ENCODE measurements at regions not wholly inside any gene's neighbourhood (a gene's known extent, or its start where the extent isn't known, plus 50 kb on each side); places are given as distances from the start of the nearest gene placed in this dataset.

DNA sequence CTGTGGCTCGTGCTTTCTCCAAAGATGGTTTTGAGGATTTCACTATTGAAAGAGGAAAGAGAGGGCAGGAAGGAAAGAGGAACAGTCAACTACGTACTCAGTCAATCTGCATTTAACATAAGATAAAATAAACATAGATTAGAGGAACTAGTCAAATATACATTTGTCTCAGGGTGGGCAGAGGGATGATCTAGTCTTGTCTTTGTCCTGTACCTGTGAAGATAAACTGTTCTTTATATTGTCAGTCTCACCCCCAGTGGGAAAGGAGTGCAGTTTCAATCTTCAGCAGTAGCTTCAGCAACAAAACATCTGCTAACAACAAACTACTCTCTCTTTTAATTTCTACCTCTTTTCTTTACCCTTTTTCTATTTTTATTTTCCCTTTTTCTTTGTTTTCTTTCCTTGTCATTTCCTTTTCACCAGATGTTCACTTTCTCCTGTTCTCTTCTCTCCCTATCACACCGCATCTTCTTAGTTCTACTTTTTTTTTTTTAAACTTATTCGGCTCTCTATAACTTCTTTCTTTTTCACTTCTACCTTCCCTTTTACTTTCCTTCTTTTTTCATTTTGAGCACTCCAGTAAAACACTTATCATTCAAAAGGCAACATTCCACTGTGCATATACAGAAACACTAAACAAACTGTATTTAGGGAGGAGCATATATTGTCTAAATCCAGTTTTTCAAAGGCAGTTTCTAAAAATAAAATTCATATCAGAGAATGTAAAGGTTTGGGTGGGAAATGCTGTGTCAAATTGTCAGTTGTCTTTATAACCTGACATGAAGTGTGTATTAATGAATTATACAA lies 51.4 kb upstream of the GUCY1A1 start:
- TF ChIP-seq, protein P1, sequence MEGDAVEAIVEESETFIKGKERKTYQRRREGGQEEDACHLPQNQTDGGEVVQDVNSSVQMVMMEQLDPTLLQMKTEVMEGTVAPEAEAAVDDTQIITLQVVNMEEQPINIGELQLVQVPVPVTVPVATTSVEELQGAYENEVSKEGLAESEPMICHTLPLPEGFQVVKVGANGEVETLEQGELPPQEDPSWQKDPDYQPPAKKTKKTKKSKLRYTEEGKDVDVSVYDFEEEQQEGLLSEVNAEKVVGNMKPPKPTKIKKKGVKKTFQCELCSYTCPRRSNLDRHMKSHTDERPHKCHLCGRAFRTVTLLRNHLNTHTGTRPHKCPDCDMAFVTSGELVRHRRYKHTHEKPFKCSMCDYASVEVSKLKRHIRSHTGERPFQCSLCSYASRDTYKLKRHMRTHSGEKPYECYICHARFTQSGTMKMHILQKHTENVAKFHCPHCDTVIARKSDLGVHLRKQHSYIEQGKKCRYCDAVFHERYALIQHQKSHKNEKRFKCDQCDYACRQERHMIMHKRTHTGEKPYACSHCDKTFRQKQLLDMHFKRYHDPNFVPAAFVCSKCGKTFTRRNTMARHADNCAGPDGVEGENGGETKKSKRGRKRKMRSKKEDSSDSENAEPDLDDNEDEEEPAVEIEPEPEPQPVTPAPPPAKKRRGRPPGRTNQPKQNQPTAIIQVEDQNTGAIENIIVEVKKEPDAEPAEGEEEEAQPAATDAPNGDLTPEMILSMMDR (IDR thresholded peaks at IDR 0.05; ENCODE audit: low read length) = no peak
- no peak for TF ChIP-seq EZH2 (IDR thresholded peaks at IDR 0.05; ENCODE audit: borderline replicate concordance, low read length)

All from OCI-LY1 (cell line).